ENCODE measurements at regions not wholly inside any gene's neighbourhood (a gene's known extent, or its start where the extent isn't known, plus 50 kb on each side); places are given as distances from the start of the nearest gene placed in this dataset.

DNA sequence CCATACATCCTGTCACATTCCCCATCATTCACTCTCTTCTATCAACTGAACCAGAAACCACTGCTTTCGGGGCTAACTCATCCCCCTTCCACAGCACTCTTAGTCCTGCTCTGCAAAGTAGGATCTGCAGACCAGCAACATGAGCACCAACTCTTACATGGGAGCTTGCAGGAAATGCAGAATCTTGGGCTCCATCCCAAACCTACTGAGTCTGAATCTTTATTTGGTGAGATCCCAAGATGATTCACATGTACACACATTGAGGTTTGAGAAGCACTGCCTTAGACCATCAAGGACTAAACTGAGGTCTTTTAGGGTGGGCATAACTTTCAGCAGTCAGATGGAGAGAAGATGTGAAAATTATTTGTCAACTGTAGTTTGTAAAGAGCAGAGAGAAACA, 235.6 kb upstream of the EPHA4 start:
- TF ChIP-seq ZNF331 (CRISPR knock-in tag; IDR thresholded peaks at IDR 0.05; ENCODE audit: low read depth) (no peak), STAT1 (IDR thresholded peaks at IDR 0.05; ENCODE audit: unreplicated experiment) (no peak), POLR2AphosphoS5 (IDR thresholded peaks at IDR 0.05; ENCODE audit: low read depth) (no peak), EZH2 (IDR thresholded peaks at IDR 0.05; ENCODE audit: low read depth, unreplicated experiment) (no peak), JUNB (IDR thresholded peaks at IDR 0.05; ENCODE audit: unreplicated experiment) (no peak), EZH2phosphoT487 (IDR thresholded peaks at IDR 0.05; ENCODE audit: unreplicated experiment) (no peak), CREB1 (CRISPR knock-in tag; IDR thresholded peaks at IDR 0.05; ENCODE audit: low read depth) (no peak), ZNF114 (CRISPR knock-in tag; IDR thresholded peaks at IDR 0.05) (no peak), NANOG (IDR thresholded peaks at IDR 0.05; ENCODE audit: borderline replicate concordance) (no peak)
- TF ChIP-seq, protein P1, sequence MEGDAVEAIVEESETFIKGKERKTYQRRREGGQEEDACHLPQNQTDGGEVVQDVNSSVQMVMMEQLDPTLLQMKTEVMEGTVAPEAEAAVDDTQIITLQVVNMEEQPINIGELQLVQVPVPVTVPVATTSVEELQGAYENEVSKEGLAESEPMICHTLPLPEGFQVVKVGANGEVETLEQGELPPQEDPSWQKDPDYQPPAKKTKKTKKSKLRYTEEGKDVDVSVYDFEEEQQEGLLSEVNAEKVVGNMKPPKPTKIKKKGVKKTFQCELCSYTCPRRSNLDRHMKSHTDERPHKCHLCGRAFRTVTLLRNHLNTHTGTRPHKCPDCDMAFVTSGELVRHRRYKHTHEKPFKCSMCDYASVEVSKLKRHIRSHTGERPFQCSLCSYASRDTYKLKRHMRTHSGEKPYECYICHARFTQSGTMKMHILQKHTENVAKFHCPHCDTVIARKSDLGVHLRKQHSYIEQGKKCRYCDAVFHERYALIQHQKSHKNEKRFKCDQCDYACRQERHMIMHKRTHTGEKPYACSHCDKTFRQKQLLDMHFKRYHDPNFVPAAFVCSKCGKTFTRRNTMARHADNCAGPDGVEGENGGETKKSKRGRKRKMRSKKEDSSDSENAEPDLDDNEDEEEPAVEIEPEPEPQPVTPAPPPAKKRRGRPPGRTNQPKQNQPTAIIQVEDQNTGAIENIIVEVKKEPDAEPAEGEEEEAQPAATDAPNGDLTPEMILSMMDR (conservative IDR thresholded peaks at IDR 0.05; ENCODE audit: low read depth in 2 of 2) = no peak
- TF ChIP-seq, protein P2, sequence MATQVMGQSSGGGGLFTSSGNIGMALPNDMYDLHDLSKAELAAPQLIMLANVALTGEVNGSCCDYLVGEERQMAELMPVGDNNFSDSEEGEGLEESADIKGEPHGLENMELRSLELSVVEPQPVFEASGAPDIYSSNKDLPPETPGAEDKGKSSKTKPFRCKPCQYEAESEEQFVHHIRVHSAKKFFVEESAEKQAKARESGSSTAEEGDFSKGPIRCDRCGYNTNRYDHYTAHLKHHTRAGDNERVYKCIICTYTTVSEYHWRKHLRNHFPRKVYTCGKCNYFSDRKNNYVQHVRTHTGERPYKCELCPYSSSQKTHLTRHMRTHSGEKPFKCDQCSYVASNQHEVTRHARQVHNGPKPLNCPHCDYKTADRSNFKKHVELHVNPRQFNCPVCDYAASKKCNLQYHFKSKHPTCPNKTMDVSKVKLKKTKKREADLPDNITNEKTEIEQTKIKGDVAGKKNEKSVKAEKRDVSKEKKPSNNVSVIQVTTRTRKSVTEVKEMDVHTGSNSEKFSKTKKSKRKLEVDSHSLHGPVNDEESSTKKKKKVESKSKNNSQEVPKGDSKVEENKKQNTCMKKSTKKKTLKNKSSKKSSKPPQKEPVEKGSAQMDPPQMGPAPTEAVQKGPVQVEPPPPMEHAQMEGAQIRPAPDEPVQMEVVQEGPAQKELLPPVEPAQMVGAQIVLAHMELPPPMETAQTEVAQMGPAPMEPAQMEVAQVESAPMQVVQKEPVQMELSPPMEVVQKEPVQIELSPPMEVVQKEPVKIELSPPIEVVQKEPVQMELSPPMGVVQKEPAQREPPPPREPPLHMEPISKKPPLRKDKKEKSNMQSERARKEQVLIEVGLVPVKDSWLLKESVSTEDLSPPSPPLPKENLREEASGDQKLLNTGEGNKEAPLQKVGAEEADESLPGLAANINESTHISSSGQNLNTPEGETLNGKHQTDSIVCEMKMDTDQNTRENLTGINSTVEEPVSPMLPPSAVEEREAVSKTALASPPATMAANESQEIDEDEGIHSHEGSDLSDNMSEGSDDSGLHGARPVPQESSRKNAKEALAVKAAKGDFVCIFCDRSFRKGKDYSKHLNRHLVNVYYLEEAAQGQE (IDR thresholded peaks at IDR 0.05; ENCODE audit: unreplicated experiment) = no peak
- TF ChIP-seq, protein P3, sequence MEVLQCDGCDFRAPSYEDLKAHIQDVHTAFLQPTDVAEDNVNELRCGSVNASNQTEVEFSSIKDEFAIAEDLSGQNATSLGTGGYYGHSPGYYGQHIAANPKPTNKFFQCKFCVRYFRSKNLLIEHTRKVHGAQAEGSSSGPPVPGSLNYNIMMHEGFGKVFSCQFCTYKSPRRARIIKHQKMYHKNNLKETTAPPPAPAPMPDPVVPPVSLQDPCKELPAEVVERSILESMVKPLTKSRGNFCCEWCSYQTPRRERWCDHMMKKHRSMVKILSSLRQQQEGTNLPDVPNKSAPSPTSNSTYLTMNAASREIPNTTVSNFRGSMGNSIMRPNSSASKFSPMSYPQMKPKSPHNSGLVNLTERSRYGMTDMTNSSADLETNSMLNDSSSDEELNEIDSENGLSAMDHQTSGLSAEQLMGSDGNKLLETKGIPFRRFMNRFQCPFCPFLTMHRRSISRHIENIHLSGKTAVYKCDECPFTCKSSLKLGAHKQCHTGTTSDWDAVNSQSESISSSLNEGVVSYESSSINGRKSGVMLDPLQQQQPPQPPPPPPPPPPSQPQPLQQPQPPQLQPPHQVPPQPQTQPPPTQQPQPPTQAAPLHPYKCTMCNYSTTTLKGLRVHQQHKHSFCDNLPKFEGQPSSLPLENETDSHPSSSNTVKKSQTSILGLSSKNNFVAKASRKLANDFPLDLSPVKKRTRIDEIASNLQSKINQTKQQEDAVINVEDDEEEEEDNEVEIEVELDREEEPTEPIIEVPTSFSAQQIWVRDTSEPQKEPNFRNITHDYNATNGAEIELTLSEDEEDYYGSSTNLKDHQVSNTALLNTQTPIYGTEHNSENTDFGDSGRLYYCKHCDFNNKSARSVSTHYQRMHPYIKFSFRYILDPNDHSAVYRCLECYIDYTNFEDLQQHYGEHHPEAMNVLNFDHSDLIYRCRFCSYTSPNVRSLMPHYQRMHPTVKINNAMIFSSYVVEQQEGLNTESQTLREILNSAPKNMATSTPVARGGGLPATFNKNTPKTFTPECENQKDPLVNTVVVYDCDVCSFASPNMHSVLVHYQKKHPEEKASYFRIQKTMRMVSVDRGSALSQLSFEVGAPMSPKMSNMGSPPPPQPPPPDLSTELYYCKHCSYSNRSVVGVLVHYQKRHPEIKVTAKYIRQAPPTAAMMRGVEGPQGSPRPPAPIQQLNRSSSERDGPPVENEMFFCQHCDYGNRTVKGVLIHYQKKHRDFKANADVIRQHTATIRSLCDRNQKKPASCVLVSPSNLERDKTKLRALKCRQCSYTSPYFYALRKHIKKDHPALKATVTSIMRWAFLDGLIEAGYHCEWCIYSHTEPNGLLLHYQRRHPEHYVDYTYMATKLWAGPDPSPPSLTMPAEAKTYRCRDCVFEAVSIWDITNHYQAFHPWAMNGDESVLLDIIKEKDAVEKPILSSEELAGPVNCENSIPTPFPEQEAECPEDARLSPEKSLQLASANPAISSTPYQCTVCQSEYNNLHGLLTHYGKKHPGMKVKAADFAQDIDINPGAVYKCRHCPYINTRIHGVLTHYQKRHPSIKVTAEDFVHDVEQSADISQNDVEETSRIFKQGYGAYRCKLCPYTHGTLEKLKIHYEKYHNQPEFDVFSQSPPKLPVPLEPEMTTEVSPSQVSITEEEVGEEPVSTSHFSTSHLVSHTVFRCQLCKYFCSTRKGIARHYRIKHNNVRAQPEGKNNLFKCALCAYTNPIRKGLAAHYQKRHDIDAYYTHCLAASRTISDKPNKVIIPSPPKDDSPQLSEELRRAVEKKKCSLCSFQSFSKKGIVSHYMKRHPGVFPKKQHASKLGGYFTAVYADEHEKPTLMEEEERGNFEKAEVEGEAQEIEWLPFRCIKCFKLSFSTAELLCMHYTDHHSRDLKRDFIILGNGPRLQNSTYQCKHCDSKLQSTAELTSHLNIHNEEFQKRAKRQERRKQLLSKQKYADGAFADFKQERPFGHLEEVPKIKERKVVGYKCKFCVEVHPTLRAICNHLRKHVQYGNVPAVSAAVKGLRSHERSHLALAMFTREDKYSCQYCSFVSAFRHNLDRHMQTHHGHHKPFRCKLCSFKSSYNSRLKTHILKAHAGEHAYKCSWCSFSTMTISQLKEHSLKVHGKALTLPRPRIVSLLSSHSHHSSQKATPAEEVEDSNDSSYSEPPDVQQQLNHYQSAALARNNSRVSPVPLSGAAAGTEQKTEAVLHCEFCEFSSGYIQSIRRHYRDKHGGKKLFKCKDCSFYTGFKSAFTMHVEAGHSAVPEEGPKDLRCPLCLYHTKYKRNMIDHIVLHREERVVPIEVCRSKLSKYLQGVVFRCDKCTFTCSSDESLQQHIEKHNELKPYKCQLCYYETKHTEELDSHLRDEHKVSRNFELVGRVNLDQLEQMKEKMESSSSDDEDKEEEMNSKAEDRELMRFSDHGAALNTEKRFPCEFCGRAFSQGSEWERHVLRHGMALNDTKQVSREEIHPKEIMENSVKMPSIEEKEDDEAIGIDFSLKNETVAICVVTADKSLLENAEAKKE (CRISPR knock-in tag; IDR thresholded peaks at IDR 0.05) = no peak
- TF ChIP-seq, protein P4, sequence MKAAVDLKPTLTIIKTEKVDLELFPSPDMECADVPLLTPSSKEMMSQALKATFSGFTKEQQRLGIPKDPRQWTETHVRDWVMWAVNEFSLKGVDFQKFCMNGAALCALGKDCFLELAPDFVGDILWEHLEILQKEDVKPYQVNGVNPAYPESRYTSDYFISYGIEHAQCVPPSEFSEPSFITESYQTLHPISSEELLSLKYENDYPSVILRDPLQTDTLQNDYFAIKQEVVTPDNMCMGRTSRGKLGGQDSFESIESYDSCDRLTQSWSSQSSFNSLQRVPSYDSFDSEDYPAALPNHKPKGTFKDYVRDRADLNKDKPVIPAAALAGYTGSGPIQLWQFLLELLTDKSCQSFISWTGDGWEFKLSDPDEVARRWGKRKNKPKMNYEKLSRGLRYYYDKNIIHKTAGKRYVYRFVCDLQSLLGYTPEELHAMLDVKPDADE (IDR thresholded peaks at IDR 0.05) = no peak
- Histone ChIP-seq H2AFZ (no peak overlapping the region), H3K27me3 (ENCODE audit: insufficient read depth) (no peaks in the 10 kb centered on the region), H3K27ac (ENCODE audit: low read depth) (no peak overlapping the region), H3K9me2 (ENCODE audit: insufficient read depth) (no peaks in the 10 kb centered on the region; the same call in none of the 2 replicates), H3K79me2 (replicated peaks; ENCODE audit: insufficient read depth) (no peaks in the 10 kb centered on the region), H3K4me1 (ENCODE audit: insufficient read depth) (no peaks in the 10 kb centered on the region), H3F3A (replicated peaks; ENCODE audit: low read depth) (no peaks in the 10 kb centered on the region), H3K4me2 (no peak overlapping the region), H3K36me3 (ENCODE audit: insufficient read depth) (no peaks in the 10 kb centered on the region), H4K20me1 (replicated peaks; ENCODE audit: insufficient read depth) (no peaks in the 10 kb centered on the region), H3K4me3 (no peak overlapping the region)
- no peak for DNase-seq (ENCODE audit: low spot score)
- Mint-ChIP-seq H3K4me1 (peaks cover 6% of the 10 kb centered on the region; the same call in 2 of the 3 replicates), H3K36me3 (ENCODE audit: low read depth) (no peaks in the 10 kb centered on the region), H3K27ac (no peak overlapping the region), H3K4me3 (no peak overlapping the region), H3K27me3 (ENCODE audit: insufficient read depth, low read depth, poor library complexity) (no peaks in the 10 kb centered on the region), H3K9me3 (no peaks in the 10 kb centered on the region)
- no peak for ATAC-seq
